Stomach (tissue), 8 donors: ENCODE measurements at regions not wholly inside any gene's neighbourhood (a gene's known extent, or its start where the extent isn't known, plus 50 kb on each side); places are given as distances from the start of the nearest gene placed in this dataset.
"Not testable (repeated sequence)": the region's sequence is repeated elsewhere in the genome, so short reads cannot be mapped to it uniquely, and the experiment has no call there.

Experiments used
- DNase-seq, 2 donors: peaks; one replicate each; pipeline versions ENCODE4 v3.0.0 to v3.0.0-alpha.2; 2013 to 2019
- H3K27ac ChIP-seq, 5 donors: fragments of 200-600 bp in 4 of 5; sonication (generic) in 4 of 5; one replicate each; pipeline ENCODE4 v1.5.1; 2013 to 2019; ENCODE audit warnings: mild to moderate bottlenecking in 1 of 5, moderate library complexity in 1 of 5
- H3K27me3 ChIP-seq, 3 donors: fragments of 200-600 bp; sonication (generic); one replicate each; pipeline ENCODE4 v1.5.1; 2017 to 2019; ENCODE audit warnings: mixed run types in 1 of 3
- H3K36me3 ChIP-seq, 4 donors: fragments of 200-600 bp; sonication (generic); 1 replicate in 3 of 4; 2 replicates in 1 of 4; pipeline ENCODE4 v1.5.1; 2016 to 2019
- H3K4me1 ChIP-seq, 4 donors: fragments of 200-600 bp; sonication (generic); one replicate each; pipeline ENCODE4 v1.5.1; 2016 to 2019
- H3K4me3 ChIP-seq, 4 donors: fragments of 200-600 bp; sonication (generic) in 3 of 4; one replicate each; pipeline ENCODE4 v1.5.1; 2016 to 2019; ENCODE audit warnings: mild to moderate bottlenecking in 1 of 4
- H3K9me3 ChIP-seq, 4 donors: fragments of 200-600 bp; sonication (generic); one replicate each; pipeline ENCODE4 v1.5.1; 2016 to 2019
- EP300 ChIP-seq: sonication (generic); formaldehyde crosslinking; IDR thresholded peaks from one replicate; pipeline ENCODE4 v1.6.1; 2017; ENCODE audit warnings: antibody characterized with exemption
- POLR2A ChIP-seq, 4 donors: fragments of 450-650 bp; IDR thresholded peaks; one replicate each; pipeline ENCODE4 v1.6.1; 2016; ENCODE audit warnings: antibody characterized with exemption in 4 of 4, control low read depth in 2 of 4, mild to moderate bottlenecking in 1 of 4, moderate library complexity in 1 of 4
- POLR2AphosphoS5 ChIP-seq, 3 donors: sonication (generic); formaldehyde crosslinking; IDR thresholded peaks; one replicate each; pipeline ENCODE4 v1.6.1; 2016; ENCODE audit warnings: antibody characterized with exemption in 3 of 3
- WGBS, 5 donors: extraction: QIAGEN DNeasy Blood & Tissue Kit in 3 of 5; methylation state at CpG; one replicate each; pipeline versions ENCODE4 v1.1.5 to v1.1.7; 2013 to 2018; 5-methylcytosine and 5-hydroxymethylcytosine counted together
- intact Hi-C: fragments of 100-400 bp; cut with DNase I; formaldehyde crosslinking; loops from one replicate; pipeline ENCODE4 v1.15.1; 2023; ENCODE audit warnings: low total_unique reads
- TF ChIP-seq, protein P1 (sequence below), 7 experiments: fragments of 450-650 bp in 4 of 7; fragments of 200-600 bp in 3 of 7; sonication (generic) in 3 of 7; IDR thresholded peaks; one replicate each; pipeline ENCODE4 v1.5.1; 2016 to 2019; ENCODE audit warnings: antibody characterized with exemption in 7 of 7, control low read depth in 2 of 7, mild to moderate bottlenecking in 1 of 7
- donor health status: healthy with polysubstance abuse.
- donor health status: Bipolar disorder and iron deficiency.
- donor health status: healthy.

DNA sequence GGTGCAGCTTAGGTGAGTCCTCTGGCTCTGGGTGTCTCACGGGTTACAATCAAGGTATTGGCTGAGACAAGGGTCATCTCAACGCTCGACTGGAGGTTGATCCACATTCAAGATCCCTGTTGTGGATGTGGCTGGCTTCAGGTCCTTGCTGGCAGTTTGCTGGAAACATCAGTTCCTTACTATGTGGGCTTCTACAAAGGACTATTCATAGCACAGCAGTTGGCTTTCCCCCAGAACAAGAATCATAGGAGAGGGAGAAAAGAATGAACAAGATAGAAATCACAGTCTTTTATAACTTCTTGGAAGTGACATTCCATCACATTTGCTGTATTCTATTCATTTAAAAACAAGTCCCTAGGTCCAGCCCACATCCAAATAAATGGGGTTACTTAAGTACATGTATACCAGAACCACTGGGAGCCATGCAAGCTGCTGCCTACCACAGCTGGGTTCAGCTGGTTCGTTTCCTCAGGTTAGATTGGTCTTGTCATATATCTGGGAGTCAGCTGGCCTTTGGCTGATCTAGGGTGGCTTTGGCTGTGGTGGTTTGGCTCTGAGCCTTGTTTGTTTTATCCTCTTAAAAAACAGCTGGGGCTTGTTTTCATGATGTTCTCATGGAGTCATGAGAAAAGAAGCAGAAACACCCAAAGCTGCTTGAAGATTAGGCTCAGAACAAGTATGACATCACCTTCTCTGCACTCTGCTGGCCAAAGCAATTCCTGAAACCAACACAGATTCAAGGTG lies 433.2 kb upstream of the SPTLC3 start:
- intact Hi-C loops: no loop called here
- no peaks in the 10 kb centered on the region for H3K36me3 ChIP-seq
- peak; percentile 57 to 89 for DNase-seq
- H3K9me3 ChIP-seq: no peaks in the 10 kb centered on the region
- H3K27ac ChIP-seq: peak overlapping the region in 3 of 5 donors; percentile 36 to 76 (median 70)
- no peaks in the 10 kb centered on the region for H3K4me1 ChIP-seq
- WGBS, 5 donors: 56 to 68% (median 63%) methylated on average over 4 of the region's 4 CpGs
- H3K4me3 ChIP-seq: no peak overlapping the region
- TF ChIP-seq POLR2A (IDR thresholded peaks at IDR 0.05): no peak
- TF ChIP-seq, protein P1, sequence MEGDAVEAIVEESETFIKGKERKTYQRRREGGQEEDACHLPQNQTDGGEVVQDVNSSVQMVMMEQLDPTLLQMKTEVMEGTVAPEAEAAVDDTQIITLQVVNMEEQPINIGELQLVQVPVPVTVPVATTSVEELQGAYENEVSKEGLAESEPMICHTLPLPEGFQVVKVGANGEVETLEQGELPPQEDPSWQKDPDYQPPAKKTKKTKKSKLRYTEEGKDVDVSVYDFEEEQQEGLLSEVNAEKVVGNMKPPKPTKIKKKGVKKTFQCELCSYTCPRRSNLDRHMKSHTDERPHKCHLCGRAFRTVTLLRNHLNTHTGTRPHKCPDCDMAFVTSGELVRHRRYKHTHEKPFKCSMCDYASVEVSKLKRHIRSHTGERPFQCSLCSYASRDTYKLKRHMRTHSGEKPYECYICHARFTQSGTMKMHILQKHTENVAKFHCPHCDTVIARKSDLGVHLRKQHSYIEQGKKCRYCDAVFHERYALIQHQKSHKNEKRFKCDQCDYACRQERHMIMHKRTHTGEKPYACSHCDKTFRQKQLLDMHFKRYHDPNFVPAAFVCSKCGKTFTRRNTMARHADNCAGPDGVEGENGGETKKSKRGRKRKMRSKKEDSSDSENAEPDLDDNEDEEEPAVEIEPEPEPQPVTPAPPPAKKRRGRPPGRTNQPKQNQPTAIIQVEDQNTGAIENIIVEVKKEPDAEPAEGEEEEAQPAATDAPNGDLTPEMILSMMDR (IDR thresholded peaks at IDR 0.05): no peak
- peak; percentile 52 to 83 (median 77) for TF ChIP-seq POLR2AphosphoS5 (IDR thresholded peaks at IDR 0.05)
- TF ChIP-seq EP300: no peak
- H3K27me3 ChIP-seq: no peaks in the 10 kb centered on the region

DNA sequence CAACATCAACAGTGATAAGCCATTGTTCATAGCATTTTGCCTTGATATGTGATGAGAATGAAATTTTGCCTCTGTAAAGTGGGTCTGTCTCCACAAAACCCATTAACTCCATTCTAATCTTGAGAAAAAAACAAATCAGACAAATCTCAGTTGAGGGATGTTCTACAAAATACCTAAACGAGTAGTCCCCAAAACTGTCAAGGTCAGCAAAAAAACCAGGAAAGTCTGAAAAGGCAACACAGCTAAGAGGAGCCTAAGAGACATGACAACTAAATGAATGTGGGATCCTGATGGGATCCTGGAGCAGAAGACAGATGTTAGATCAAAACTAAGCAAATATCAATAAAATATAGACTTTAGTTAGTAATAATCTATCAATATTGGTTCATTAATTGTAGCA lies 431.6 kb upstream of the SPTLC3 start:
- no peak overlapping the region for H3K4me3 ChIP-seq
- no peaks in the 10 kb centered on the region for H3K4me1 ChIP-seq
- intact Hi-C loops: no loop called here
- 36 to 53% (median 50%) methylated on average over 1 of the region's 1 CpG for WGBS, 5 donors
- no peaks in the 10 kb centered on the region for H3K36me3 ChIP-seq
- H3K27me3 ChIP-seq: no peaks in the 10 kb centered on the region
- TF ChIP-seq, protein P1 (IDR thresholded peaks at IDR 0.05): no peak
- TF ChIP-seq POLR2A (IDR thresholded peaks at IDR 0.05) (no peak), POLR2AphosphoS5 (IDR thresholded peaks at IDR 0.05) (no peak), EP300 (no peak)
- H3K27ac ChIP-seq: peak overlapping the region in 1 of 5 donors; percentile 76
- DNase-seq: no peak
- peaks cover 0 to 1% (median 0%) of the 10 kb centered on the region in 4 donors for H3K9me3 ChIP-seq

DNA sequence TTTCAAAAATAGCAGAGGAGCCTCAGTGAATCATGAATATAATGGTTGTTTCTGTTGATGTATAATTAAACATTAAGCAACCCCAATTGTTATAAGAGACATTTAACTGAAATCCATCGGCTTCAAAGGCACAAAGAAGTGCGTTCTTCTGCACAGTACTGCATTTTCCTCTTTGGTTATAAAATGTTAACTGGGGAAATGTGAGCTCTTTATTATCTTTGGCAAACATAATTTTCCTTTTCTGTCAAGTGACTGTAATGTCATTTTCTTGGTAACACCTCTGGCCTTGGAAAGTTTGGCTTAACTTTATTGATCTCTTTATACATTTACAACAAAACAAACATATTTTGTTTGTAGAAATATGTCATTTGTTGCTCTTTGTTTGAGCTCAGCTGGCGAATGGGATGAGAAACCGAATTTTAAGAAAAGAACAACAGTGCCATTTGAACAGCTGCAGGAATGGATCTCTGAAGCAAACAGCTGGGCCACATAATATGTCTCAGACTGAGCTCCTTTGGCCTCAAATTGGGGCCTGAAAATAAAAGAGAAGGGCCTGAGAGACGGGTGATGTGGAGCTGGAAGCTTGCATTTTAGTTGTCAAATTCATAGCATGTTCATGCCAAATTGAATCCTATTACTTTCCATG lies 427.0 kb upstream of the SPTLC3 start:
- whole genome bisulfite sequencing, 5 donors: 35 to 41% (median 38%) methylated on average over 5 of the region's 5 CpGs
- Histone ChIP-seq H3K36me3 (no peaks in the 10 kb centered on the region), H3K4me3 (no peak overlapping the region), H3K9me3 (peaks cover 0 to 8% (median 0%) of the 10 kb centered on the region in 4 donors), H3K27me3 (no peaks in the 10 kb centered on the region), H3K4me1 (no peaks in the 10 kb centered on the region), H3K27ac (peak overlapping the region in 1 of 5 donors; percentile 5)
- DNase-seq: peak in 1 of 2 donors; percentile 67
- intact Hi-C loops: no loop called here
- no peak for TF ChIP-seq POLR2A (IDR thresholded peaks at IDR 0.05)
- TF ChIP-seq EP300: no peak
- TF ChIP-seq, protein P1 (IDR thresholded peaks at IDR 0.05): no peak
- no peak for TF ChIP-seq POLR2AphosphoS5 (IDR thresholded peaks at IDR 0.05)

GRCh38 chr20:12582710-12583109 lies 426.1 kb upstream of the SPTLC3 start:
- WGBS, 5 donors: 74 to 93% (median 84%) methylated on average over 9 to 13 of the region's 14 CpGs
- DNase-seq, H3K27ac ChIP-seq: not testable (repeated sequence)

More at GRCh38 chr20:12582710-12583109, 426.1 kb upstream of the SPTLC3 start:
- intact Hi-C loops, H3K4me3 ChIP-seq, H3K4me1 ChIP-seq, H3K27me3 ChIP-seq, H3K36me3 ChIP-seq, H3K9me3 ChIP-seq: not testable (repeated sequence)
